ENCODE measurements at regions not wholly inside any gene's neighbourhood (a gene's known extent, or its start where the extent isn't known, plus 50 kb on each side); places are given as distances from the start of the nearest gene placed in this dataset.

DNA sequence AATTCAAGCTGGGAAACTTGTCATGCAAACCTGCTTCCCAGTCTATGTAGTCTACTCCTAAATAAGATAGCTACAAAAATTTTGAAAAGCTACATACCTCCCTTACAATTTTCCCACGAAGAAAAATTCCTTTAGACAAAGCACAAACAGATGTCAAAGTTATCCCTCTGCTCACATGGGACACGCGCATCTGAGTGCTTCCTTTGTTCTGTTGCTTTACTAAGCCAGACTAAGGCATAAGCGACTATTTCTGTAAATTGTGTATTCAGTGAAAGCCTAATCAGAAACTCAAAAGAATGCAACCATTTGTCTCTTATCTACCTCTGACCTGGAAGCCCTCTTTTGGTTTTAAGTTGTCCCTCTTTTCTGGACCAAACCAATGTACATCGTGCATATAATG lies 583.7 kb upstream of the B3GAT1 start:
- no peak overlapping the region for H3K4me3 ChIP-seq
- H3K4me1 ChIP-seq = peaks cover 0 to 9% (median 0%) of the 10 kb centered on the region in 9 donors
- H3K27ac ChIP-seq = peak overlapping the region in 2 of 10 donors; percentile 26 to 48
- peak in 1 of 8 donors; percentile 56 for ATAC-seq
- H3K36me3 ChIP-seq = no peaks in the 10 kb centered on the region
- no peak for DNase-seq
- no peaks in the 10 kb centered on the region for H3K9me3 ChIP-seq
- peaks cover 0 to 38% (median 11%) of the 10 kb centered on the region in 7 donors for H3K27me3 ChIP-seq
- intact Hi-C loops (cut with DNase I) = no loop called here
- WGBS, 2 donors = 47 to 51% methylated on average over 5 of the region's 5 CpGs
- TF ChIP-seq, protein P1, sequence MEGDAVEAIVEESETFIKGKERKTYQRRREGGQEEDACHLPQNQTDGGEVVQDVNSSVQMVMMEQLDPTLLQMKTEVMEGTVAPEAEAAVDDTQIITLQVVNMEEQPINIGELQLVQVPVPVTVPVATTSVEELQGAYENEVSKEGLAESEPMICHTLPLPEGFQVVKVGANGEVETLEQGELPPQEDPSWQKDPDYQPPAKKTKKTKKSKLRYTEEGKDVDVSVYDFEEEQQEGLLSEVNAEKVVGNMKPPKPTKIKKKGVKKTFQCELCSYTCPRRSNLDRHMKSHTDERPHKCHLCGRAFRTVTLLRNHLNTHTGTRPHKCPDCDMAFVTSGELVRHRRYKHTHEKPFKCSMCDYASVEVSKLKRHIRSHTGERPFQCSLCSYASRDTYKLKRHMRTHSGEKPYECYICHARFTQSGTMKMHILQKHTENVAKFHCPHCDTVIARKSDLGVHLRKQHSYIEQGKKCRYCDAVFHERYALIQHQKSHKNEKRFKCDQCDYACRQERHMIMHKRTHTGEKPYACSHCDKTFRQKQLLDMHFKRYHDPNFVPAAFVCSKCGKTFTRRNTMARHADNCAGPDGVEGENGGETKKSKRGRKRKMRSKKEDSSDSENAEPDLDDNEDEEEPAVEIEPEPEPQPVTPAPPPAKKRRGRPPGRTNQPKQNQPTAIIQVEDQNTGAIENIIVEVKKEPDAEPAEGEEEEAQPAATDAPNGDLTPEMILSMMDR (IDR thresholded peaks at IDR 0.05) = no peak

- intact Hi-C loops (cut with DNase I) = no loop called here
- TF ChIP-seq, protein P1 (IDR thresholded peaks at IDR 0.05) = no peak
- ATAC-seq = no peak
- Histone ChIP-seq H3K9me3 (no peaks in the 10 kb centered on the region), H3K4me3 (no peak overlapping the region), H3K27me3 (peaks cover 0 to 30% (median 6%) of the 10 kb centered on the region in 7 donors), H3K27ac (no peak overlapping the region), H3K4me1 (peaks cover 0 to 9% (median 0%) of the 10 kb centered on the region in 9 donors), H3K36me3 (no peaks in the 10 kb centered on the region)
- no peak for DNase-seq
These were observed 582.4 kb upstream of the B3GAT1 start for GRCh38 chr11:134994431-134994830.

DNA sequence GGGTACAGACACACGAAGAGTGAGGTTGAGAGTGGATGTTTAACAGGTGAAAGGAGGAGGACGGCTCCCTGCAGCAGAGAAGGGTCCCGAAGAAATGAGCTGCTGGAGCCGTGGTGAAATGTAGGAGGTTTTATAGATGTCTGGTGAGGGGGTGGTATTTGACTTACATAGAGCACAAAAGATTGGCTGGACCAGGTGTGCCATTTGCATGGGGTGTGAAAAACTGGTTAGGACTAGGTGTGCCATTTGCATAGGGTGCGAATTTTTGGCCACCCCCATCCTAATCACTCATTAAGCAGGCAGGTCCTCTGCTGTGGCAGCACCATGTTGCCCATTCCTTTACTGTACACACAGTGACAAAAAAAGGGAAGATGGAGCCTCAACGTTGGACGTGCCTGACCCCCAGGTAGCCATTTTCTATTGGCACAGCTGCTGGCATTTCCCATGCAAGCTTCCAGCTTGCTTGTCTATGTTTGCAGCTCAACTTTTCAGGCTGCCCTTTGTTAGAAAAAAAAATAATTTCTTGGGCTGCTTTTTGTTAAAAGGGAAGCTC lies 581.7 kb upstream of the B3GAT1 start:
- Histone ChIP-seq H3K27me3 (peaks cover 0 to 25% (median 6%) of the 10 kb centered on the region in 7 donors), H3K27ac (no peak overlapping the region), H3K36me3 (no peaks in the 10 kb centered on the region), H3K4me1 (peaks cover 0 to 9% (median 0%) of the 10 kb centered on the region in 9 donors), H3K4me3 (no peak overlapping the region), H3K9me3 (no peaks in the 10 kb centered on the region)
- TF ChIP-seq, protein P1 (IDR thresholded peaks at IDR 0.05) = no peak
- 63 to 83% methylated on average over 7 of the region's 7 CpGs for WGBS, 2 donors
- no peak for DNase-seq
- ATAC-seq = no peak
- intact Hi-C loops (cut with DNase I) = no loop called here

DNA sequence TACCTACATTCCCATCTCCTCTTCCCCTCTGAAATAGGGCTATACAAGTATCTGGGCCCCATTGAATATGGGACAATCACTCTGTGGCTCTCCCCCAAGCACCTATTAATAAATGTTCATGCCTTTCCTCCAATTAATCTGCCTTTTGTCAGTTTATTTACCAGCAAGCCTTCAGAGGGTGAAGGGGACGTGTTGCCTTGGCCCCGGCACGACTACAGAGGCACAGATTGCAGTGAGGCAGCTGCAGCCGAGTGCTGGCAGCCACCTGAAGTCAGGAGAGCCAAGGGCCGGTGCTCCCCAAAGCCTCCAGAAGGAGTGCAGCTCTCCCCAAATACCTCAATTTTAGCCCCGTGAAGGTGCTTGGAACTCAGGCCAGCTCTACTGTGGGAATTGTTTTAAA lies 580.9 kb upstream of the B3GAT1 start:
- H3K27me3 ChIP-seq = peaks cover 0 to 25% (median 7%) of the 10 kb centered on the region in 7 donors
- H3K36me3 ChIP-seq = no peaks in the 10 kb centered on the region
- H3K4me1 ChIP-seq = peaks cover 0 to 9% (median 0%) of the 10 kb centered on the region in 9 donors
- ATAC-seq = no peak
- DNase-seq = no peak
- no peak overlapping the region for H3K27ac ChIP-seq
- H3K9me3 ChIP-seq = no peaks in the 10 kb centered on the region
- intact Hi-C loops (cut with DNase I) = no loop called here
- H3K4me3 ChIP-seq = no peak overlapping the region
- 71% methylated on average over 6 of the region's 6 CpGs for WGBS, 2 donors
- TF ChIP-seq, protein P1 (IDR thresholded peaks at IDR 0.05) = no peak

Data from heart right ventricle (tissue), 16 donors.